Muscle layer of duodenum (tissue), 2 donors: ENCODE measurements at regions not wholly inside any gene's neighbourhood (a gene's known extent, or its start where the extent isn't known, plus 50 kb on each side); places are given as distances from the start of the nearest gene placed in this dataset.
"Not testable (repeated sequence)": the region's sequence is repeated elsewhere in the genome, so short reads cannot be mapped to it uniquely, and the experiment has no call there.

Experiments used
- H3K27ac ChIP-seq: one replicate; pipeline ENCODE4 v1.7.0; 2013; ENCODE audit warnings: mild to moderate bottlenecking, low read length
- H3K27me3 ChIP-seq: one replicate; pipeline ENCODE4 v1.7.0; 2013; ENCODE audit warnings: low read depth, mild to moderate bottlenecking, control low read depth, low read length
- H3K36me3 ChIP-seq, 2 donors: one replicate each; pipeline ENCODE4 v1.7.0; 2013; ENCODE audit warnings: low read length in 2 of 2, control low read depth in 1 of 2, mild to moderate bottlenecking in 1 of 2; ENCODE audit not compliant: insufficient read depth in 2 of 2, control insufficient read depth in 1 of 2
- H3K4me1 ChIP-seq, 2 donors: one replicate each; pipeline ENCODE4 v1.7.0; 2013; ENCODE audit warnings: low read length in 2 of 2, mild to moderate bottlenecking in 2 of 2, control low read depth in 1 of 2, moderate library complexity in 1 of 2; ENCODE audit not compliant: insufficient read depth in 2 of 2, control insufficient read depth in 1 of 2
- H3K4me3 ChIP-seq, 2 donors: one replicate each; pipeline ENCODE4 v1.7.0; 2013; ENCODE audit warnings: low read length in 2 of 2, low read depth in 1 of 2, mild to moderate bottlenecking in 1 of 2
- H3K9me3 ChIP-seq, 2 donors: one replicate each; pipeline ENCODE4 v1.7.0; 2013; ENCODE audit warnings: low read length in 2 of 2, control low read depth in 1 of 2, mild to moderate bottlenecking in 1 of 2; ENCODE audit not compliant: control insufficient read depth in 1 of 2
- donor health status: healthy.

- Histone ChIP-seq H3K4me1 (no peaks in the 10 kb centered on the region), H3K27me3 (no peaks in the 10 kb centered on the region), H3K27ac (no peak overlapping the region), H3K4me3 (no peak overlapping the region), H3K9me3 (no peaks in the 10 kb centered on the region), H3K36me3 (no peaks in the 10 kb centered on the region)
Measured at GRCh38 chr19:30066781-30067759, 125.0 kb downstream of the URI1 start.

GRCh38 chr19:30067956-30068506, 126.0 kb downstream of the URI1 start:
- not testable (repeated sequence) for H3K36me3 ChIP-seq, H3K27ac ChIP-seq, H3K4me3 ChIP-seq, H3K27me3 ChIP-seq, H3K4me1 ChIP-seq, H3K9me3 ChIP-seq

- Histone ChIP-seq H3K9me3 (no peaks in the 10 kb centered on the region), H3K4me3 (no peak overlapping the region), H3K4me1 (no peaks in the 10 kb centered on the region), H3K36me3 (no peaks in the 10 kb centered on the region), H3K27me3 (no peaks in the 10 kb centered on the region), H3K27ac (no peak overlapping the region)
Measured at GRCh38 chr19:30068528-30069395, 126.7 kb downstream of the URI1 start.

- H3K36me3 ChIP-seq, result no peaks in the 10 kb centered on the region
- no peaks in the 10 kb centered on the region for H3K27me3 ChIP-seq
- H3K4me1 ChIP-seq, result no peaks in the 10 kb centered on the region
- H3K9me3 ChIP-seq, result no peaks in the 10 kb centered on the region
- no peak overlapping the region for H3K4me3 ChIP-seq
- H3K27ac ChIP-seq, result no peak overlapping the region
Measured at GRCh38 chr19:30069535-30070197, 127.6 kb downstream of the URI1 start.

GRCh38 chr19:30070198-30070967, 128.3 kb downstream of the URI1 start:
- no peaks in the 10 kb centered on the region for H3K36me3 ChIP-seq
- H3K4me3 ChIP-seq, result no peak overlapping the region
- no peaks in the 10 kb centered on the region for H3K9me3 ChIP-seq
- no peaks in the 10 kb centered on the region for H3K4me1 ChIP-seq
- no peaks in the 10 kb centered on the region for H3K27me3 ChIP-seq
- no peak overlapping the region for H3K27ac ChIP-seq

- no peaks in the 10 kb centered on the region for H3K4me1 ChIP-seq
- H3K4me3 ChIP-seq, result no peak overlapping the region
- no peaks in the 10 kb centered on the region for H3K9me3 ChIP-seq
- H3K27me3 ChIP-seq, result no peaks in the 10 kb centered on the region
- no peaks in the 10 kb centered on the region for H3K36me3 ChIP-seq
- no peak overlapping the region for H3K27ac ChIP-seq
Measured at GRCh38 chr19:30070968-30071632, 129.1 kb downstream of the URI1 start.

GRCh38 chr19:30071871-30072270, 129.8 kb downstream of the URI1 start:
- H3K27me3 ChIP-seq, result no peaks in the 10 kb centered on the region
- no peak overlapping the region for H3K27ac ChIP-seq
- no peaks in the 10 kb centered on the region for H3K4me1 ChIP-seq

GRCh38 chr19:30073152-30074000, 131.3 kb downstream of the URI1 start:
- no peak overlapping the region for H3K4me3 ChIP-seq
- no peak overlapping the region for H3K27ac ChIP-seq
- H3K9me3 ChIP-seq, result peaks cover 0 to 2% of the 10 kb centered on the region in 2 donors
- H3K27me3 ChIP-seq, result no peaks in the 10 kb centered on the region
- H3K36me3 ChIP-seq, result no peaks in the 10 kb centered on the region
- H3K4me1 ChIP-seq, result no peaks in the 10 kb centered on the region

More at GRCh38 chr19:30071871-30072270, 129.8 kb downstream of the URI1 start:
- H3K9me3 ChIP-seq, result no peaks in the 10 kb centered on the region
- H3K36me3 ChIP-seq, result no peaks in the 10 kb centered on the region
- H3K4me3 ChIP-seq, result no peak overlapping the region

- Histone ChIP-seq H3K9me3 (peaks cover 0 to 2% of the 10 kb centered on the region in 2 donors), H3K36me3 (no peaks in the 10 kb centered on the region), H3K27ac (no peak overlapping the region), H3K4me3 (no peak overlapping the region), H3K27me3 (no peaks in the 10 kb centered on the region), H3K4me1 (no peaks in the 10 kb centered on the region)
Measured at GRCh38 chr19:30074096-30074495, 132.1 kb downstream of the URI1 start.
